ENCODE measurements at regions not wholly inside any gene's neighbourhood (a gene's known extent, or its start where the extent isn't known, plus 50 kb on each side); places are given as distances from the start of the nearest gene placed in this dataset.
"Not testable (repeated sequence)": the region's sequence is repeated elsewhere in the genome, so short reads cannot be mapped to it uniquely, and the experiment has no call there.

DNA sequence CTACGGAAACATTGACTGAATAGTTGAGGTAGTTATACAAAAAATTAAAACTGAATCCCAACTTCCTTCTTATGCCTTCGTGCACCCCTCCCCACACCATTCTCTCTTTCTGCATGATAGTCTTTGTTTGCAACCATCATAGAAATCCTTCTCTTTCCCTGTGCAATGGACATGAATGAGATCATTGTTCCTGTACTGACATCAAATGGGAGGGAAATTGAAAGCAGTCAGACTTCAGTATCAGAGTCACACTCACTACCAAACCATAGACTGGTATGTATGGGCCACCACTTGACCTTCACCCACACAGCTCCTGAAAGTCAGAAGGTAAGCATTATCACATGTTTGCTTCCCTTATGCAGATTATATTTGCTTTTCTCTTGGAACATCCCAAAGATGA, 782.8 kb downstream of the BCL11A start:
- no peak for DNase-seq

GRCh38 chr2:59761966-59762365, 791.5 kb downstream of the BCL11A start:
- DNase-seq: no peak

GRCh38 chr2:59756150-59756549, 797.3 kb downstream of the BCL11A start:
- DNase-seq: no peak

GRCh38 chr2:59754011-59754735, 799.3 kb downstream of the BCL11A start:
- no peak for DNase-seq

DNA sequence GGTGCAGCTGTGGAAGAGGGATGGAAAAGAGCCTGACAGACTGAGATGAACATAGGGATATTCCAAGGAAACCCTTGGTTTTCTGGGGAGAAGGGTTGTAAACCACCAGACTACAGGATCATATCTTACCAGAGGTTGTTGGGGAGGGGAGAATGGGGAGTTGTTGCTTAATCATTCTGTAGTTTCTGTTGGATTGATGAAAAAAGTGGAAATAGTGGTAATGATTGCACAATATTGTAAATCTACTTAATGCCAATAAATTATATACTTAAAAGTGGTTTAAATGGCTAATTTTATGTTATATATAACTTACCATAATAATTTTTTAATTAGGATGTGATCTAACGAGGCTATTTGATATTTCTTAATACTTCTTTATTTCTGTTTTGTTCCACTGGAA, 800.9 kb downstream of the BCL11A start:
- no peak for DNase-seq

GRCh38 chr2:59752071-59752470, 801.4 kb downstream of the BCL11A start:
- no peak for DNase-seq

DNA sequence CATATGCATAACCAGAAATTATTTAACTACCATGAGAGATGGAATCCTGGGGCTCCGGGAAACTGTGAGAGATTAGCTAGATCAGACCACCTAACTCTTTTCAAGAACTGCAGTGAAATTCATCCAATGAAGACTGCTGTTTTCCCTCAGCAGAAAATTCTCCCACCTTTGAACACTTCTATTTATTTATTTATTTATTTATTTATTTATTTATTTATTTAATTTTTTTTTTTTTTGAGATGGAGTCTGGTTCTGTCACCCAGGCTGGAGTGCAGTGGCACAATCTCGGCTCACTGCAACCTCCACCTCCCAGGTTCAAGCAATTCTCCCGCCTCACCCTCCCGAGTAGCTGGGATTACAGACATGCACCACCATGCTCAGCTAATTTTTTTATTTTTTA, 802.2 kb downstream of the BCL11A start:
- not testable (repeated sequence) for DNase-seq

- DNase-seq: no peak
Observed at GRCh38 chr2:59746291-59746690, 807.2 kb downstream of the BCL11A start.

DNA sequence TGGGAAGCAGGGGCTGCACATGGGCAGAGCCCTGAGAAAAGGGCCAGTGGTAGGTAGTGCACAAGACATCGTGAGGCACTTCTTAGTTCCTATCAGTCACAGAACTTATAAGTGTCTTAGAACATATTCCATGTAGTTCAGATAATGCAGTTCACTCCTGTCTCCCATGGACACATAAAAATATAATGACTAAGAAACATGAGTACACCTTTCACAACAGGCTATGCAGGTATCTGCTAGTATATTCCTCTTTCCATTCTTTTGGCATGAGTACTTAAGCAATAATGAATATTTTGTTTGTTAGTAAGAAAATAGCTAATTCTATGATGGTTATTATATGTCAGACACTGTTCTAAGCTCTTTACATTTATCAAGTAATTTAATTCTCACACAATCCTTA, 808.4 kb downstream of the BCL11A start:
- DNase-seq: no peak

- no peak for DNase-seq
Observed at GRCh38 chr2:59744436-59744835, 809.0 kb downstream of the BCL11A start.

- no peak for DNase-seq
Observed at GRCh38 chr2:59741840-59742239, 811.6 kb downstream of the BCL11A start.

- DNase-seq: no peak
Observed at GRCh38 chr2:59739166-59739565, 814.3 kb downstream of the BCL11A start.

- DNase-seq: no peak
Observed at GRCh38 chr2:59737299-59737698, 816.2 kb downstream of the BCL11A start.

- no peak for DNase-seq
Observed at GRCh38 chr2:59734743-59735142, 818.7 kb downstream of the BCL11A start.

DNA sequence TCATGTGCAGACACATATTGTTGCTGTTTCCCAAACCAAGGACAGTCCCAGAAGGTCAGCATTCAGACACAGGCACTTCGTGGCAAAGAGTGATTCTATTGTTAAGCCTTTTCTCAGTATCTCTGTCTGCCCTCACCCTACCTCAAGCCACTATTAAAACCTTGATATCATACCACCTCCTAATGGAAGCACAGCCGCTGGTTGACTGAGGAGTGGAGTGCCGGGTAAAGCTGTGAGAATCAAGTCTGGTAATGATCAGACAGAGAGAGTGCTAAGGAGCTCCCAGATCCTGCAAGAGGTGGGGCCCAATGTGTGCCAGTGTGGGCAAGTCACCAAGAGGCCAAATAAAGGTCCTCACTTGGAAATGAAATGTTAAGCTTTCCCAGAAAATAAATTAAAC, 819.5 kb downstream of the BCL11A start:
- DNase-seq: no peak

DNA sequence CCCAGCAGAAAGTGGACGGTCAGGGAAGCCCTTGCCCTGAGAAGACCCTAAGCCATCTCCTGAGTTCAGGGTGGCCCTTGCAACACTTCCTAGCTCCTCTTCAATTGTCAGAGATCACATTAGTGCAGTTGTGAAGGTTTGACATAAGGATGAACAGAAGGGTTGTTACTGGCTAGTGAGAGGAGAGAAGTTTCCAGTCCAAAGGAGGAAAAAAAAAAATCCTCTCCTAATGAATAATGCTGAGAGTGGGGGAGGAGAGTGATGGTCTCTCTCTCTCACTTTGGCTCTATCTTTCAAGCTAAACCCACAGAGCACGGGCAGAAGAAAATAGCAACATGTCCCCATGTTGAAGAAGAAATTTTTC, 819.9 kb downstream of the BCL11A start:
- no peak for DNase-seq

DNA sequence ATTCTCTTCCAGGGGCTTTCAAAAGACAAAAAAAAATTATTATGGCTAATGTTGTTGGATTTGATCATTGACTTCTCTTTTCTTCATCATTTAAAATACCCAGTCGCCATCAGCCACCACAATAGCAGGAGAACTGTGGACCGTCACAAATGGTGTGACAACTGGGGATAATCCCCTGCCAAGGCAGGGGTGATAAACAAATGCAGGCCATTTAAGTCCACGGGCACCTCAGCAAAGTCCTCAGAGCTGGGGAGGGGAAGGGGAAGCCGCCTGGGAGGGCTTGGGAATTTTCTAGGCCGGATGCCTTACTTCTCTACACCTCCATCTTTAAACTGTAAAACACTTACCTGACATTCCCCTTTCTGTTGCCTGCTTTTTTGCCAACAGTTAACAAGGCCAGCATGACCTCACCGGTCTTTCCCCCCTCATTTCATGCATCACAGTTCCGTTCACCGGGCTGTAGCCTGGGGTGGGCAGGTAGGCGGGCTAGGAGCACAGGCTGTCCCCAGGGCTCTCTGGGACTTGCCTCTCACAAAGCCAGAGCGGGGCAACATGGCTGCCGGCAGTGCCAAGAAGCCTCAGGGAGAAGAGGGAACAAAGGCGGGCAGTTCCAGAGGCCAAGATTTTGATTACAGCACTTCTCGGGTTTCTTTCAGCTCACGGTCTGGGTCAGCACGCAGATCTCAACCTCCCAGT, 820.4 kb downstream of the BCL11A start:
- no peak for DNase-seq

GRCh38 chr2:59727121-59727590, 826.3 kb downstream of the BCL11A start:
- DNase-seq: no peak

DNA sequence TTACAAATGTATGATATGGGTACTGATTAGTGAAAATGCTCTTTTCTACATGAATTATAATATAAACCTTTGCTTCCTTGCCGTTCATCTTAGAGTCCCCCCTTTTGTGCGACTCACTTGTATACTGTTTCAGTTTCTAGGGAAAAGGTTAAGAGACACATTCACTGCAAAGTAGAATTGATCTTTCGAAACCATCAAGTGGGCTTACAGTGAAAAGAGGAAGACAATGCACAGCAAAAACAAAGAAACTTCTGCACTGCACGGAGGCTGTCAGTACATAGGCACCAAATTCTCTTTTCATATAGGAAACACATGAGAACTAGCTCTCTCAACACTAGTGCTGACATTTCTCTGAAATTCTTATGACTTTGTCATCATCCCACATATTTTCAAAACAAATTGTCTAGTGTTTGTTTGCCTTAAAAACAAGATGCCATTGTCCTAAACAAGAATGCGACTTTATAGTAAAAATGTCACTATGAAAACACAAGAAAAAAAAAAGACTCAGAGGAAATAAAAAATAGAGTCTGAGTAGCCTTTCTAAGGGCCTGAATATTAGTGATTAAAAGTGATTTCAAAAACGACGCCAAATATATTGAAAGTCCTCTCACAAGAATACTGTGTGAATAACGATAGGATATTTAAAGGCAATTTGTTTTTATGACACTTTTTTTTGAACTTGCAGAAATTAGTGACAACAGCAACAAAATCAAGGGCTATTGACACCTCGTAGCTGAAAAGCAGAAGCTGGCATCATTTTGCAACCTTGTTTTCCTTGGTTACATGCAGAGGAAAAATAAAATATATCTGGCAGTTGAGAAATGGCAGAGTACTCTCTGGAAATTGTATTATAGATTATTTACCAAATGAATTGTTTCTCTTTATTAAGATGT, 827.0 kb downstream of the BCL11A start:
- no peak for DNase-seq

GRCh38 chr2:59724746-59725145, 828.7 kb downstream of the BCL11A start:
- no peak for DNase-seq

DNA sequence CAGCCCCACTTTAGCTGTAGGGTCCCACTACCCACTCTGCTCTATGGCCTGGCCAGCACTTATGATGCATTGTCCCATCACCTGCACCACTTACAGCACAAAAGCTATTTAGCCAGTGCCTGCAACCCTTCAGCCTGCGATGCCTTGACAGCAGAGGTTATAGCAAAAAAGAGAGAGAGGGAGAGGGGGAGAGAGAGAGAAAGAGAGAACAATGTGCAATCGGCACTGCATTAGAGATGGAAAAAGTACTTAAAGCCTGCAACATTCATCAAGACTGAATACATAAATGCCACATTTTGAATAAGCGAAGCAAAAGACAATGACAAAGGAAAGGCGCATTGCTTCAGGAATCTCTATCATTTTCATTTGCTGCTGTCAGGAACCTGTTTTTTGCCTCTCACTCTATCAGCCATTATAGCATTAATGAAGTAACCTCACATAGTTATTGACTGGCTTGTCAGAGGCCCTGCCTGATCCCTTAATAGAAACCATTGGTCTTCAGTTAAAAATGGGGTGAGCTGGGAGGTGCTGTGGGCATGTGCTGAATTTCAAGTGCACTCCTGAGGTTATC, 833.1 kb downstream of the BCL11A start:
- no peak for DNase-seq

GRCh38 chr2:59713577-59713976, 839.9 kb downstream of the BCL11A start:
- no peak for DNase-seq

GRCh38 chr2:59711121-59711520, 842.3 kb downstream of the BCL11A start:
- no peak for DNase-seq

Measured in hematopoietic multipotent progenitor cell treated with erythropoietin and hydrocortisone succinate and interleukin-3 and kit ligand, for 8 days (in vitro differentiated cells).